Femur (tissue), 1 donor: ENCODE measurements at regions not wholly inside any gene's neighbourhood (a gene's known extent, or its start where the extent isn't known, plus 50 kb on each side); places are given as distances from the start of the nearest gene placed in this dataset.

ENCODE experiments used
- DNase-seq: peaks from one replicate; pipeline ENCODE4 v3.0.0-alpha.2; 2017

GRCh38 chr1:87278825-87279535 is 49.7 kb upstream of the LMO4 start:
- peak; percentile 41 for DNase-seq
